NCI-H1092 (cell line): ENCODE measurements at regions not wholly inside any gene's neighbourhood (a gene's known extent, or its start where the extent isn't known, plus 50 kb on each side); places are given as distances from the start of the nearest gene placed in this dataset.

Experiments
- DNase-seq: peaks from one replicate; lab custom pipeline; 2025; lab: John Stamatoyannopoulos, UW

- no peak for DNase-seq
Measured at GRCh38 chr15:60213377-60214000, 184.3 kb downstream of the ANXA2 start.

- DNase-seq, result no peak
Measured at GRCh38 chr15:60214201-60214600, 183.6 kb downstream of the ANXA2 start.

- no peak for DNase-seq
Measured at GRCh38 chr15:60215225-60215963, 182.4 kb downstream of the ANXA2 start.

- no peak for DNase-seq
Measured at GRCh38 chr15:60217161-60217560, 180.6 kb downstream of the ANXA2 start.

- no peak for DNase-seq
Measured at GRCh38 chr15:60218256-60218655, 179.5 kb downstream of the ANXA2 start.

GRCh38 chr15:60219866-60220265 is 177.9 kb downstream of the ANXA2 start:
- DNase-seq, result no peak

- no peak for DNase-seq
Measured at GRCh38 chr15:60221356-60221755, 176.4 kb downstream of the ANXA2 start.

- DNase-seq, result no peak
Measured at GRCh38 chr15:60222404-60222803, 175.4 kb downstream of the ANXA2 start.

GRCh38 chr15:60223176-60223575 is 174.6 kb downstream of the ANXA2 start:
- peak; percentile 6 for DNase-seq

- no peak for DNase-seq
Measured at GRCh38 chr15:60226924-60227323, 170.9 kb downstream of the ANXA2 start.

- DNase-seq, result no peak
Measured at GRCh38 chr15:60228101-60228500, 169.7 kb downstream of the ANXA2 start.

- no peak for DNase-seq
Measured at GRCh38 chr15:60228619-60229018, 169.2 kb downstream of the ANXA2 start.

- no peak for DNase-seq
Measured at GRCh38 chr15:60235951-60236710, 161.7 kb downstream of the ANXA2 start.

- DNase-seq, result no peak
Measured at GRCh38 chr15:60237446-60237845, 160.3 kb downstream of the ANXA2 start.

GRCh38 chr15:60243769-60244168 is 154.0 kb downstream of the ANXA2 start:
- no peak for DNase-seq

GRCh38 chr15:60244813-60245212 is 153.0 kb downstream of the ANXA2 start:
- DNase-seq, result no peak

- no peak for DNase-seq
Measured at GRCh38 chr15:60250316-60250715, 147.5 kb downstream of the ANXA2 start.

GRCh38 chr15:60251300-60252070 is 146.3 kb downstream of the ANXA2 start:
- DNase-seq, result no peak

GRCh38 chr15:60254416-60254815 is 143.4 kb downstream of the ANXA2 start:
- no peak for DNase-seq

- DNase-seq, result no peak
Measured at GRCh38 chr15:60255390-60255789, 142.4 kb downstream of the ANXA2 start.

- DNase-seq, result no peak
Measured at GRCh38 chr15:60257591-60258159, 140.1 kb downstream of the ANXA2 start.

- no peak for DNase-seq
Measured at GRCh38 chr15:60259469-60259868, 138.3 kb downstream of the ANXA2 start.
